C4-2B (cell line): ENCODE measurements at regions not wholly inside any gene's neighbourhood (a gene's known extent, or its start where the extent isn't known, plus 50 kb on each side); places are given as distances from the start of the nearest gene placed in this dataset.

Experiments
- CTCF ChIP-seq: fragments of 450-650 bp; conservative IDR thresholded peaks from 2 replicates; pipeline ENCODE4 v1.5.1; 2017; ENCODE audit warnings: mild to moderate bottlenecking
- ZFX ChIP-seq: fragments of 450-650 bp; IDR thresholded peaks from 2 replicates; pipeline ENCODE4 v1.6.1; 2017

DNA sequence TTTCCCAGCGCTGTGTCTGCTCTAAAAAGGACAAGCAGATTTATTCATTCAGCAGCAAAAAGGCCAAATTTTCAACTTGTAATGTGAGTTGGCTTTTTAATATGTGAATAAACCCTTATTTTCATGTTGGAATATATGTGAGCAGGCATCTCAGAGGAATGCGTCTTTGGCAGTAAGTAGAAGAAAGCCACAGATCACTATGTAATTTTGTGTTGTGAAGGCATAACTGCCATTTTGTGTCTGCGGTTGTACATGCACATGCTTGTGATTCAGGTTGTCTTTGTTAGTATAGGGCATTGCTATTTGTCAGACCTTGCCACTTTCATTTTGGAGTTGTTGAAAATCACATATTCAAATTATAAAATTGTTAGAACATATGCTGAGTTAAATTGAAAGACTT lies 398.8 kb upstream of the RGS6 start:
- no peak for TF ChIP-seq CTCF
- TF ChIP-seq ZFX, result no peak
